Middle frontal gyrus (tissue), 1 donor: ENCODE measurements at regions not wholly inside any gene's neighbourhood (a gene's known extent, or its start where the extent isn't known, plus 50 kb on each side); places are given as distances from the start of the nearest gene placed in this dataset.
A peak's percentile ranks its signal among the peaks of the same experiment; 100 is the strongest.

Source experiments
- DNase-seq: peaks from one replicate; pipeline ENCODE4 v3.0.0-alpha.2; 2015; ENCODE audit warnings: low spot score; ENCODE audit errors: extremely low spot score

- DNase-seq = no peak
These were observed 279.5 kb upstream of the PARD3B start for GRCh38 chr2:204265681-204266181.

- no peak for DNase-seq
These were observed 276.8 kb upstream of the PARD3B start for GRCh38 chr2:204268458-204268857.

GRCh38 chr2:204268971-204269370 lies 276.3 kb upstream of the PARD3B start:
- no peak for DNase-seq

DNA sequence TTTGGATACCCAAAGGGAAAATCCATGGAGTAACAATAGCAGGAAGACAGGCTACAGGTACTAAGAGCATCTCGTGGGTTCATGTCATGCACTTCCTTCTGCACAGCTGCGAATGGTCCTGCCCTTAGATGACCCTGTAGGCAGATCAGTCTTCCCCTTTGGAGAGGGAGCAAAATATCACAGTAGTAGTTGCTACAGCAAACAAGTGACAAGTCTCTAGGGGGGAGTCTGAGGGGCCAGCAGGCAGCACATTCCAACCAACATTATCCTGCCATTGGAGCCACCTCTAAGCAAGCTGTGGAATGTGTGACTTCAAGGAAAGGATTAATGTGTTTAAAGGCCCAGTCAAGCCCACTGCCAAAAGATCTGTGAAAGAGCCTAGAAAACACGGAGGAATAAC lies 273.2 kb upstream of the PARD3B start:
- no peak for DNase-seq

GRCh38 chr2:204272610-204273287 lies 272.5 kb upstream of the PARD3B start:
- no peak for DNase-seq

GRCh38 chr2:204274429-204274828 lies 270.8 kb upstream of the PARD3B start:
- no peak for DNase-seq

GRCh38 chr2:204274991-204275390 lies 270.3 kb upstream of the PARD3B start:
- DNase-seq = peak; percentile 76

- no peak for DNase-seq
These were observed 268.0 kb upstream of the PARD3B start for GRCh38 chr2:204277226-204277625.

DNA sequence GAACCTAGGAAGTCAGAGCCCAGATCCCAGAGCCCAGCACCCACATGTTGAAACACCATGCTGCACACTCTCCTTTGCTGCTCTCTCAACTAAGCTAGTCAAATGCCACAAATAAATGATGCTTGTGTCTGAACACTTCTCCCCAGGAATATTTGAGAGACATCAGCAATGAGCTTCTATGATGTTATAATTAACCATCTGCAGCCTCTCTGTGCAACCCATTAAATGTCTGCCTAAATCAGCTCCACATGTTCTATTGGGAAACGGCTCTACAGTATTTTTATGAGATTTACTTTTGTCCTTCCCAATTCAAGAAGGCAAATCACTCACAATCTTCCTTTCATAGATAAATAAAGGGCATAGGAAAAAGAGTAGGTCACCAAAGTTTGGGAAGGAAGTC lies 266.8 kb upstream of the PARD3B start:
- no peak for DNase-seq

DNA sequence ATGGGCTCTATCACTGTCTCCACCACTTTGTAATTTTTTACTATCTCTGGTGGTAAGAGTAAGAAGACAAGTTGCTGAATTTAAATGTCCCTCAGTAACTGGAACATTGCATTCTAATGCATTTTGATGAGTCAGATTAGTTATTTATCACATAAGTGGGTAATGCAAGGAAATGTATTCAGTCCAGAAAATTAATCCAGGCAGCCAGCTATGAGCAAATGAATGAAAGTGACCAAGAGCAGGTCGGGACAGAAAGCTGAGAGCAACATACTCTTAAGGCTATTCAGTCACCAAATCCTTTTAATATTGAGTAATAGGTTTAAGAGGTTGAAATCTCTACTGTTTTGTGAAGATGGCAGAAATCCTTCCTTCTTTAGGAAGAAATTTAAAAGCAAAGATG lies 265.5 kb upstream of the PARD3B start:
- no peak for DNase-seq

DNA sequence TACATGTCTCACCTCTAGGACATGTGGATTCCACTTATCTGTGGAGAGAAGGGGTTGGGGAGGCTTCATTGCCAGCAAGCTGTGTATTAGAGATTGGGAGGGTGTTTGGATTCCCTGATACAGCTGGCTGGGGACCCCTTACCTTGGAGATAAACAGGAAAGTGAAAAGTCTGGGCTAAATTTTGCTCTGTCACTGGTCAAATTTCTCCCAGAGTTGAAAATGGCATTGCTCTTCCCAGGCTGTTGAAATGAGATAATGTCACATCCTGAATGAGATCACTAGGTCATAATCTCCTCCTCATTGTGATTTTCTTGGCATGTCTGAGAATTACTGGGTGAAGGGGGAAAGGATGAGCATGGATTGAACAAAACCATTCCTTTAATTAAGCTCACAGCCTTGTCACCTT lies 265.0 kb upstream of the PARD3B start:
- no peak for DNase-seq

DNA sequence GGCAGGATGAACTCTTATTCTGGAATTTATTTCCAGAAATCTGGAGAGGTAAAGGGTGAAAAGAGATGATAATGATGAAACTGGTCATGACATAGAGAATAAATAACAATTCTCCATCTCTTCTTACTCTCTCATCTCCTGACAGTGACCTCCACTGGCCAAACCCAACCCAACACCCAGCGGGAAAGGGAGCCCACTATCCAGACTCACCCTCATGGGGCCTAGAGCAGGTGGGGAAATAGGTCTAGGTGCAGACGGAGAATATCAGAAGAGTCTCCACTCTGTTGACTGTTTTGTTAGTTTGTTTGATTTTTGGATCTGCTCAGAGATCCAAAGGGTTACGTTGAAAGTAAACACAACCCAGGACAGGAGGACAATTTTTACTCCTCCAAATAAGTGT lies 263.2 kb upstream of the PARD3B start:
- no peak for DNase-seq

DNA sequence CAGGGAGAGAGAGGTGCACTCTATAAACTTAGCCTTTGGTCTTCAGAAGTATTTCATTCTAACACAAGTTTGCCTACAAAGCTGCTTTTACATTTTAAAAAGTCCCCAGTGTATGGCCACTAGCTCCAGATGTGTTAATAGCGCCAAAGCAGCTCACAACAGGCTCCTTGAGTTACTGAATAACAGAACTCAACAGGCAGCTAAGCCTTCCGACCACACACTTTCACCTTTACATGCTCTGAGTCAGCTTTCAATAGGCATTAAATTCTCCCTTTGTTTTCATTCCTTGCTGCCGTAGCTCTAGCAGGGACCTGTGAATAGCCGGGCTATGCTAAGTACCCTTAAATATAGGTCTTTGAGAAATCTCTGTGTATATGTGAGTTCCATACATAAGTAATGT lies 262.8 kb upstream of the PARD3B start:
- no peak for DNase-seq

- DNase-seq = no peak
These were observed 256.2 kb upstream of the PARD3B start for GRCh38 chr2:204289066-204289465.

DNA sequence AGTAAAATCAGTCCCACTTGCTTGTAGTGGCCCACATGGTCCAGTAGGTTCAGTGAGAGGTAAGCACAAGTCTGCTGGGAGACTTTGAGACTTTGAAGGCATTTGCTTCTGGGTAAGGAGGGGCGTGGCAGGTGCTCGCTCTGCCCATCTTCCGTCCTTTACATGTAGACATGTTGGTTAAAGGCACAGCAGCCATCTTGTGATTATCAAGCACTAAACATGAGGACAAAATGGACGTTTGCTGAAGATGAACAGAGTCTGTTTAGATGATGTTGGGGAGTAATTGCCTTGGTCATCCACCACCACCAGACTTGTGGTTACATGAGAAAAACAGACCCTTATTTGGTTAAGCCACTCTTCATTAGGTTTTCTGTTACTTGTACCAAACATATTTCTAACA lies 252.8 kb upstream of the PARD3B start:
- no peak for DNase-seq

DNA sequence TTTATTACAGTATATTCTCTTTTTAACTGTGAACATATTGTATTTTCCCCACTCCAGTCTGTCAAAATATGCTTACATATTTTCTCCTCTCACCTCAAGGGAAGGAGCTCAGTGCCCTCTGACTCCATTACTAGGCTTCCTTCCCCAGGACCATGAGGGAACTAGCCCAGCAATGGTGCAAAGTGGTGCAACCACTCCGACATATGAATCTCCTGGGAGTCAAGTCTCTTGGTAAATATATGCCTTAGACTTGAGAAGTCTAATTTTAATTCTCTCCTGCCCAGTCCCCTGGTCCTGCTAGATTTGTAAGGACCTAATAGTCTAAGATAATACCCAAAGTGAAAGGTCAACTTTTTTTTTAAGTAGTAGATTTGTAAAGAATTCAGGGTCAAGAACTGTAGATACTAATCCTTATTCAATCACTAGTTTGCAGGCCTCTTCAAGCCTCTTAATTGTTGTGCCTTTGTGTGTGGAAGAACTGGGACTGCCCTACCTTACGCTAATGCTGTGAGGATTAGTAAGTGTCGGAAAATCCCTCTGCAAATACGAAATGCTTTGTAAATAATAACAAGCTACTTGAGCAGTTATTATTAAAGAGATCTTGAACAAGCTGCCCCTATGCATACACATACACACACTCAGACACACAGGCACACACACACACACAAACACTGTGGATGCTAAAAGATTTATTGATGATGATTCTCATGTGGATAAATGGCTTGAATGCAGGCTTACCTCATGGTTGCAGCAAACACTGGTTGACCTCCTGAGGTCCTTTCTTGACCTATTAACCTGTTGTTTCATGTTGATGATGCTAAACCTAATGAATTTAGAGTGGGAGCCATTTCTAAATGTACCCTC lies 251.2 kb upstream of the PARD3B start:
- no peak for DNase-seq

DNA sequence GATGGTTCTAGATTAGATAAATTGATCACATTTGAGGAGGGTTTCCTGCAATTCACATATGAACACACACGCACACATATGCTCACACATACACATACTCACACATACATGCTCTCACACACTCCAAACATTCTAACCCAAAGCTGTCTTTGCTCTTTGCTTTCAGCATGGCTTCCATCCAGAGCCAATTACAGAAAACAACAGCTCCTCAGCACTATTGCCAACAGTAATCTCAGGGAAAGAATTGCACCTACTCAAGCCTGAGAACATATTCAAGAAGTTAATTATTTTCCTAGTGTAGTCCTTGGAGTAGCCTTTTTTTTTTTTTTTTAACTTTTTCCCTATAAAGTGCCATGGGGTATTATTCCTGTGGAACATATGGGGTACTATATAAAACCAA lies 246.9 kb upstream of the PARD3B start:
- DNase-seq = no peak

DNA sequence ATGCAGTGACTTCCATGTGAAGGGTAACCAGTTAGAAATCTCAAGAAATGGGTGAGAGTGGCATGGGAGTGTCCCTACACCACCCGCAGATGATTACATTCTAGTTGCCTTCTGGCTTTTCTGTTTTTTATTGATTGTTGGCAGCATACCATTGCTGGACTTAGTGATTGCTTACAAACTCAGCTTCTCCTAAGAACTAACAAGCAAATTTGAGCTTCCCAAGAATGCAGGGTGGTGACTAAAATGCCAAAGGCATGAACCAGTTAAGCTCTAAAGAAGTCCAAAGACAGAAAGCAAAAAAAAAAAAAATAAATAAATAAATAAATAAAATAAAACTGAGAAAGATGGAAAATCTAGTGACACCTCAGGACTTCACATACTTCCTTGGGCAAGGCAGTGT lies 245.5 kb upstream of the PARD3B start:
- no peak for DNase-seq

- no peak for DNase-seq
These were observed 238.6 kb upstream of the PARD3B start for GRCh38 chr2:204306667-204307066.

- DNase-seq = no peak
These were observed 233.2 kb upstream of the PARD3B start for GRCh38 chr2:204312105-204312504.

- no peak for DNase-seq
These were observed 232.0 kb upstream of the PARD3B start for GRCh38 chr2:204313256-204313655.

DNA sequence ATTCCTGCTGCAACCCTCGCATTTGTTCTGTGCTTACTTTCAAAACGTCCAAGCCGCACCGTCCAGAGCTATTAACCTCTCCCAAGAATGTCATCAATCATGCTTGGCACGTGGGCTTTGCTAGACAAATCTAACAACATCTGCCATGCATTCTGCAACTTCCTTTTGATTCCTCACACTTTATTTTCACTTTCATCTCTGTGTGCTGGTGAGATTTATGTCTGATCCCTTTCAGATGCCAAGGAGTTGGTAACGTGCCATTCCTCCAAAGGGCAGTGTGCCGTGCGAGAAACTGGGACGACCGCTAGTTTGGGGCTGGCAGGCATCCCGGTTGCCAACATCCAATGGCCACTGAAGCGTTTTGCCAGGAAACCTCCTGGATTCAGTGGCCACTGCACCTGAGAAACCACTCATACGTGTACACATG lies 230.0 kb upstream of the PARD3B start:
- no peak for DNase-seq

DNA sequence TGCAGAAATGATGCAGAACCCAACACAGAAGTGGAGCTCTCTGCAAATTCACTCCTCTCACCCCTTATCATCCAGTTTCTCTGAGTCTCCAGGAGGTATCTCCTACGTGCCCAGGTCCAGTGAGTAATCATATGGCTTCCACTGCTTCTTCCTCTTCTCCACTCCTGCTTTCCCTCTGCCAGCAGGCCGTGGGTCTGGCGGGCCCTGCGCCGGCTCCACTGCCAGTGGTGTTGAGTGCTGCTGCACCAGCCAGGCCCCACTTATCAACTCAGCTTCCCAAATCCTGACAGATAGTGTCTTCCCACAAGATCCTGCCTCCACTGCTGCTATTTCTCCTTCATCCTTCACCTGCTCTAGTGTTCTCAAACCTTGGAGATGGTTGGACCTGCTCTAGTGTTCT lies 227.6 kb upstream of the PARD3B start:
- DNase-seq = no peak
